HG02981 (cell line): ENCODE measurements at regions not wholly inside any gene's neighbourhood (a gene's known extent, or its start where the extent isn't known, plus 50 kb on each side); places are given as distances from the start of the nearest gene placed in this dataset.
A peak's percentile ranks its signal among the peaks of the same experiment; 100 is the strongest.

Source experiments
- ATAC-seq: cut with Tn5 transposase; IDR thresholded peaks from one replicate; pipeline ENCODE4 v1.9.1; 2021; ENCODE audit warnings: mild to moderate bottlenecking, moderate library complexity; ENCODE audit not compliant: unreplicated experiment

- ATAC-seq, result peak; percentile 70
These were observed 52.0 kb upstream of the KCNA1 start for GRCh38 chr12:4857472-4858291.

GRCh38 chr12:4858386-4858785 lies 51.3 kb upstream of the KCNA1 start:
- ATAC-seq, result no peak

GRCh38 chr12:4859478-4860210 lies 50.1 kb upstream of the KCNA1 start:
- no peak for ATAC-seq
